GM18870 (cell line): ENCODE measurements at regions not wholly inside any gene's neighbourhood (a gene's known extent, or its start where the extent isn't known, plus 50 kb on each side); places are given as distances from the start of the nearest gene placed in this dataset.
"Not testable (repeated sequence)": the region's sequence is repeated elsewhere in the genome, so short reads cannot be mapped to it uniquely, and the experiment has no call there.

ENCODE experiments used
- ATAC-seq: cut with Tn5 transposase; IDR thresholded peaks from one replicate; pipeline ENCODE4 v1.9.1; 2021; ENCODE audit warnings: moderate library complexity; ENCODE audit not compliant: unreplicated experiment

DNA sequence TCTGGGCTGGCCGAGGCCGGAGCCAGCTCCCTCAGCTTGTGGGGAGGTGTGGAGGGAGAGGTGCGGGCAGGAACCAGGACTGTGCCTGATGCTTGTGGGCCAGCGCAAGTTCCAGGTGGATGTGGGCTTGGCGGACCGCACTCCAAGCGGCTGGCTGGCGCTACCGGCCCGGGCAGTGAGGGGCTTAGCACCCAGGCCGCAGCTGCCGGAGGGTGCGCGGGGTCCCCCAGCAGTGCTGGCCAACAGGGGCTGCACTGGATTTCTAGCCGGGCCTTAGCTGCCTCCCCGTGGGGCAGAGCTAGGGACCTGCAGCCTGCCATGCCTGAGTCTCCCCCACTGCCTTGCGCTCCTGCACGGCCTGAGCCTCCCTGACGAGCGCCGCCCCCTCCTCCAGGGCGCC is 242.8 kb downstream of the CCSER2 start:
- ATAC-seq, result no peak

- ATAC-seq, result no peak
These were observed 245.7 kb downstream of the CCSER2 start for GRCh38 chr10:84574102-84574501.

GRCh38 chr10:84581976-84582375 is 253.6 kb downstream of the CCSER2 start:
- ATAC-seq, result no peak

GRCh38 chr10:84583501-84583900 is 255.1 kb downstream of the CCSER2 start:
- ATAC-seq, result no peak

DNA sequence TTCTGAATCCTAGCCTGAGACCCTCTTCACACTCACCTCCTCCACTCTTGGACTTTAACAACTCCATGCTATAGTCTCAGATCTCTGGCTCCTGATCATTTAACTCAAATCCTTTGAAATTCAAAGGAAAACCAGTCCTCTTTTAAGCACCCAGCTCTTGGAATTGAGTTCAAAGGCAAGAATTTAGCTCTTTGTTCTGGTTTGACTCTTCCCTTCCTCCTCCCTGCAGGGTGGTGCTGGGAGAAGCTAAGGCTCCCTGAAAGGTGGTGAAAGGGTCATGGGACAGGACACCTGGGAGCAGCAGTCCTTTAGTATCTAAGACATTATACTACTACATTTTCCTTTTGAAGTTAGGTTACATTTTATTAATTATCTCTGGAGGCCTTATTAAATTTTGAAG is 259.4 kb downstream of the CCSER2 start:
- no peak for ATAC-seq

GRCh38 chr10:84588426-84588825 is 260.0 kb downstream of the CCSER2 start:
- no peak for ATAC-seq

- ATAC-seq, result no peak
These were observed 260.6 kb downstream of the CCSER2 start for GRCh38 chr10:84588971-84589370.

- no peak for ATAC-seq
These were observed 261.3 kb downstream of the CCSER2 start for GRCh38 chr10:84589526-84590205.

- no peak for ATAC-seq
These were observed 262.2 kb downstream of the CCSER2 start for GRCh38 chr10:84590327-84591193.

GRCh38 chr10:84593506-84593905 is 265.1 kb downstream of the CCSER2 start:
- ATAC-seq, result no peak

DNA sequence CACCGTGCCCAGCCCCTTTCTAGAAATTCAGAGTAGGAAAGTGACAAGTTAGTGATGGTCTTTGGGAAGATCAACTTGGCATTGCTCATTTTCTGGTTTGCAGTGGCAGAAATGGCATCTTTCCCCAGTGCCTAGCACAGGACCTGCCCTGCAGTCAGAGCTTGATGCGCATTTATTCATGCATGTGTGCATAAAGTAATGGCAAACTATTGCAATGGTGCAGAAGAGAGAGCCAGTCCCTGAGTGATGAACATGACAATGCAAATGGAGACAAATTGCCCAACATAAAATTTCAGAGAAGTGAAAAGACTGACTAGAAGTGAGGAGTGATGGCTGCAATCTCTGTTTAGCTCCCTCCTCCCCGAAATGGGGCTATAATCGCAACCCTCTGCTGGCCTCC is 268.2 kb downstream of the CCSER2 start:
- ATAC-seq, result no peak

GRCh38 chr10:84599254-84599653 is 270.9 kb downstream of the CCSER2 start:
- ATAC-seq, result no peak

- ATAC-seq, result no peak
These were observed 272.6 kb downstream of the CCSER2 start for GRCh38 chr10:84600947-84601346.

GRCh38 chr10:84602543-84602942 is 274.2 kb downstream of the CCSER2 start:
- ATAC-seq, result not testable (repeated sequence)

DNA sequence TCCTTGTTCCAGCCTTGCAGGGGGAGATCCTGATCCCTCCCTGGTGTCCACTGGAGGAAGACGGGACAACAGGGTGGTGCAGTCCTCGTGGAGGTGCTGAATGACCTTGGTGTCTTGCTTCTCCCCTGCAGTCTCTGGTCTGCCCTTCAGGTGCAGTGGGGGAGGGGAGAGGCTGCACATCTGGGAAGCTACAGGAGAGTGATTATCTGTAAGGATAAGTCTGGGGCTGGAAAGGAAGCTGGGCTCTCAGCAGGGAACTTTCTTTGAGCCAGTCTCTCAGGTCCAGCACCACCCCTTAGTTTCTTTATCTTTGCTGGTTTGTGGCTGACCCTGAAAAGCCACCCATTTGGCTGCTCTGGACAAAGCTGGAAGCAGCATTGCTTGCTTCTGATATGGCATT is 275.6 kb downstream of the CCSER2 start:
- no peak for ATAC-seq

DNA sequence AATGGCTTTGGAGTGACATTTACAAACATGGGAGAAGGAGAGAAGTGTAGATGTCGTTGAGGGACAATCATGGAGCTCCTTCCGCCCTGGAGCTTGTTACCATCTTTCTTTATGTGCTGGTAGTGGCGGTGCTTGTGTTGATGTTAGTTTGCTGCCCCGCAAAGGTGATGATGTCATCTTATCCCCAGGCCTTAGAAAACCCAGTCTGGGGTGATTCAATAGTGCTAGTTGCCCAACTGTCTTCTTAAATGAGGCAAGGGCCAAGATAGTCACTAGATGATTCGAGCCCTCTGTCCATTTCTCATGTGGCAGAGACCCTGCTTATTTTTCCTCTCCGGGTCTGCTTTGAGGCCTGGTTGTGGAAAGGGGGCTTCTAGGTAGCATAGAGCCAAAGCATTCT is 277.4 kb downstream of the CCSER2 start:
- ATAC-seq, result no peak

GRCh38 chr10:84606428-84606827 is 278.0 kb downstream of the CCSER2 start:
- ATAC-seq, result no peak

- no peak for ATAC-seq
These were observed 278.7 kb downstream of the CCSER2 start for GRCh38 chr10:84607044-84607443.

DNA sequence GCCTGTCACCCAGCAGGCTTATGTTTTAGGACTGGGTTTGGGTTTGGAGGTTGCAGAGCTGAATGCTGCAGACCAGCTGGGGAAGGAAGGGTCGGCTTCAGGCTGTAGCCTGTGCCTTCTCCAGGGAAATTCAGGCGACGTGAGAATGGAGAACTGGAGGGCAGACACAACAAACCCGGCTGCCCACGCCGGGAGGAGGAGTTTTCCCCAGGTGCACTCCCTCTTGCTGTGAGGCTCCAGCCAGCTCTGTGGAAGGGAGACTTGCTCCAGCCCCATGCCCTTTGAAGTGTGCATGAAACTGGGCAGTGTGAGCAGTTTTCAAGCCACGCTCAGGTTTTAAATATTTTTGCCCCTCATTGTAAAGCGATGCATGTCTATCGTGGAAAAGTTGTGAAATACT is 279.1 kb downstream of the CCSER2 start:
- ATAC-seq, result no peak

DNA sequence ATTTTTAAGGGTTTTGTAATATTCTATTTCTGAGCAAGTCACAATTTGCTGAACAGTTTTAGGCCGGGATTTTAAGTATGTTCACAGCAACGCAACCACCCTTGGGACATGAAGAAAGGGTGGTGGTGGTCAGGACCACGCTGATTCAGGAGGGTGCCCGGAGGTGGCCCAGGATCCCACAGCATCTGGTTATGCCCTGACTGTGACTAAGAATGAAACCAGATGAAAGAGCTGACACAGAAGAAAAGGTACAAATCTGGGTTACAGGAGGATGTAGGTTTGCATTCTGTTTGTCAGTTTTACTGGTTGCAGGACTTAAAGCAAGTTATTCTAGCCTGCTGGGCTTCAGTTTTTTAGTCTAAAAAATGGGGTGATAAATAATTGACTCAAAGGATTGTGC is 279.7 kb downstream of the CCSER2 start:
- peak; percentile 77 for ATAC-seq

DNA sequence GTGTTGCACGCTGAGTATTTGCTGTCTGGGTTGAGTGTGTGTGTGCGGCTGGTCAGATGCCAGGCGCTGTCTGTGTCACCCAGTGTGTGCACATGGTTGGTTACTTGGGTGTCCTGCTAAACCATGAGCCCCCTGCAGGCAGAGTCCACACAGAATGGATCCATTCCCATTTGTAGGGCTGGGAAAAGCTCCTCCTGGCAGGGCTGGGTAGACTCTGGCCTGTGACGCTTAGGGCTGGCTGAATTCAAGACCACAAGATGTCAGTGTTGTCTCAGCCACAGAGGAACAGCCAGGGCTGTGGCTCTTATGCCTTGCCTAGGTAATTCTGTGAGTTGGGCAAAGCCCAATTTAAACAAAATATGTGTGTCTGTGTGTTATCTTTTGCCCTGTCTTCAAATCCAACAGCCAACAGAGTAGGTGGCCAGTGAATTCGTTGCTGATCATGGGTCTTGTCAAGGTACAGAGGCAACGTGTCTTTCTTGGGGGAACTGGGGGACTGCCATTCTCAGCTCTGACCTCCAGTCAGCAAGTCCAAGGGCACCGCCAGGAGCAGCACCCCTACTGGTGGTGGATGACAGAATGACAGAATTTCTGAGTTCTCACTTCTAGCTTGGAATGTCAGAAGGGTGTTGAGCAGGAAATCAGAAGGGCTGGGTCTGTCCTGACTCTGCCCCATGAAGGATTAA is 285.1 kb downstream of the CCSER2 start:
- peak; percentile 70 for ATAC-seq
